ENCODE measurements at regions not wholly inside any gene's neighbourhood (a gene's known extent, or its start where the extent isn't known, plus 50 kb on each side); places are given as distances from the start of the nearest gene placed in this dataset.

GRCh38 chr4:125728568-125728967 lies 413.8 kb downstream of the FAT4 start:
- TF ChIP-seq POLR2A (IDR thresholded peaks at IDR 0.05; ENCODE audit: low read depth, low read length) (no peak), SPI1 (IDR thresholded peaks at IDR 0.05; ENCODE audit: low read depth, low read length) (no peak), POLR2AphosphoS5 (IDR thresholded peaks at IDR 0.05; ENCODE audit: low read depth, low read length) (no peak)
